ENCODE measurements at regions not wholly inside any gene's neighbourhood (a gene's known extent, or its start where the extent isn't known, plus 50 kb on each side); places are given as distances from the start of the nearest gene placed in this dataset.

GRCh38 chr1:88519156-88519555 lies 164.9 kb upstream of the PKN2 start:
- no peaks in the 10 kb centered on the region for H3K36me3 ChIP-seq (ENCODE audit: control insufficient read depth, insufficient read depth, low read length)
- no peak overlapping the region for H3K4me3 ChIP-seq (ENCODE audit: low read depth, low read length)
- no peaks in the 10 kb centered on the region for H3K9me3 ChIP-seq (ENCODE audit: control insufficient read depth, insufficient read depth, low read length)
- no peak overlapping the region for H3K27ac ChIP-seq (ENCODE audit: low read depth, low read length)
- H3K4me1 ChIP-seq (ENCODE audit: control insufficient read depth, insufficient read depth, low read length): no peaks in the 10 kb centered on the region
- no peaks in the 10 kb centered on the region for H3K27me3 ChIP-seq (ENCODE audit: control insufficient read depth, insufficient read depth, low read length)
- H3K9ac ChIP-seq (ENCODE audit: low read depth, low read length): no peak overlapping the region

- no peak overlapping the region for H3K27ac ChIP-seq (ENCODE audit: low read depth, low read length)
- no peaks in the 10 kb centered on the region for H3K27me3 ChIP-seq (ENCODE audit: control insufficient read depth, insufficient read depth, low read length)
- no peak overlapping the region for H3K4me3 ChIP-seq (ENCODE audit: low read depth, low read length)
- no peaks in the 10 kb centered on the region for H3K9me3 ChIP-seq (ENCODE audit: control insufficient read depth, insufficient read depth, low read length)
- H3K36me3 ChIP-seq (ENCODE audit: control insufficient read depth, insufficient read depth, low read length): no peaks in the 10 kb centered on the region
- no peaks in the 10 kb centered on the region for H3K4me1 ChIP-seq (ENCODE audit: control insufficient read depth, insufficient read depth, low read length)
- no peak overlapping the region for H3K9ac ChIP-seq (ENCODE audit: low read depth, low read length)
Observed at GRCh38 chr1:88523854-88524528, 160.1 kb upstream of the PKN2 start.

GRCh38 chr1:88526456-88526855 lies 157.6 kb upstream of the PKN2 start:
- H3K9ac ChIP-seq (ENCODE audit: low read depth, low read length): no peak overlapping the region
- H3K27ac ChIP-seq (ENCODE audit: low read depth, low read length): no peak overlapping the region
- no peaks in the 10 kb centered on the region for H3K36me3 ChIP-seq (ENCODE audit: control insufficient read depth, insufficient read depth, low read length)
- no peaks in the 10 kb centered on the region for H3K4me1 ChIP-seq (ENCODE audit: control insufficient read depth, insufficient read depth, low read length)
- no peaks in the 10 kb centered on the region for H3K9me3 ChIP-seq (ENCODE audit: control insufficient read depth, insufficient read depth, low read length)
- H3K27me3 ChIP-seq (ENCODE audit: control insufficient read depth, insufficient read depth, low read length): no peaks in the 10 kb centered on the region
- no peak overlapping the region for H3K4me3 ChIP-seq (ENCODE audit: low read depth, low read length)

GRCh38 chr1:88528792-88529191 lies 155.3 kb upstream of the PKN2 start:
- Histone ChIP-seq H3K27ac (ENCODE audit: low read depth, low read length) (no peak overlapping the region), H3K4me3 (ENCODE audit: low read depth, low read length) (no peak overlapping the region), H3K9me3 (ENCODE audit: control insufficient read depth, insufficient read depth, low read length) (no peaks in the 10 kb centered on the region), H3K4me1 (ENCODE audit: control insufficient read depth, insufficient read depth, low read length) (no peaks in the 10 kb centered on the region), H3K9ac (ENCODE audit: low read depth, low read length) (no peak overlapping the region), H3K36me3 (ENCODE audit: control insufficient read depth, insufficient read depth, low read length) (no peaks in the 10 kb centered on the region), H3K27me3 (ENCODE audit: control insufficient read depth, insufficient read depth, low read length) (no peaks in the 10 kb centered on the region)

GRCh38 chr1:88529581-88529980 lies 154.5 kb upstream of the PKN2 start:
- H3K27ac ChIP-seq (ENCODE audit: low read depth, low read length): no peak overlapping the region
- no peaks in the 10 kb centered on the region for H3K27me3 ChIP-seq (ENCODE audit: control insufficient read depth, insufficient read depth, low read length)
- H3K9me3 ChIP-seq (ENCODE audit: control insufficient read depth, insufficient read depth, low read length): no peaks in the 10 kb centered on the region
- H3K4me1 ChIP-seq (ENCODE audit: control insufficient read depth, insufficient read depth, low read length): no peaks in the 10 kb centered on the region
- H3K36me3 ChIP-seq (ENCODE audit: control insufficient read depth, insufficient read depth, low read length): no peaks in the 10 kb centered on the region
- no peak overlapping the region for H3K4me3 ChIP-seq (ENCODE audit: low read depth, low read length)
- H3K9ac ChIP-seq (ENCODE audit: low read depth, low read length): no peak overlapping the region

GRCh38 chr1:88530246-88530645 lies 153.8 kb upstream of the PKN2 start:
- no peaks in the 10 kb centered on the region for H3K27me3 ChIP-seq (ENCODE audit: control insufficient read depth, insufficient read depth, low read length)
- H3K4me3 ChIP-seq (ENCODE audit: low read depth, low read length): no peak overlapping the region
- H3K9me3 ChIP-seq (ENCODE audit: control insufficient read depth, insufficient read depth, low read length): no peaks in the 10 kb centered on the region
- no peaks in the 10 kb centered on the region for H3K4me1 ChIP-seq (ENCODE audit: control insufficient read depth, insufficient read depth, low read length)
- H3K27ac ChIP-seq (ENCODE audit: low read depth, low read length): no peak overlapping the region
- no peak overlapping the region for H3K9ac ChIP-seq (ENCODE audit: low read depth, low read length)
- no peaks in the 10 kb centered on the region for H3K36me3 ChIP-seq (ENCODE audit: control insufficient read depth, insufficient read depth, low read length)

- H3K27me3 ChIP-seq (ENCODE audit: control insufficient read depth, insufficient read depth, low read length): no peaks in the 10 kb centered on the region
- H3K27ac ChIP-seq (ENCODE audit: low read depth, low read length): no peak overlapping the region
- no peaks in the 10 kb centered on the region for H3K36me3 ChIP-seq (ENCODE audit: control insufficient read depth, insufficient read depth, low read length)
- no peaks in the 10 kb centered on the region for H3K4me1 ChIP-seq (ENCODE audit: control insufficient read depth, insufficient read depth, low read length)
- no peak overlapping the region for H3K9ac ChIP-seq (ENCODE audit: low read depth, low read length)
- no peak overlapping the region for H3K4me3 ChIP-seq (ENCODE audit: low read depth, low read length)
- no peaks in the 10 kb centered on the region for H3K9me3 ChIP-seq (ENCODE audit: control insufficient read depth, insufficient read depth, low read length)
Observed at GRCh38 chr1:88537787-88538186, 146.3 kb upstream of the PKN2 start.

GRCh38 chr1:88538222-88538899 lies 145.7 kb upstream of the PKN2 start:
- Histone ChIP-seq H3K4me1 (ENCODE audit: control insufficient read depth, insufficient read depth, low read length) (no peaks in the 10 kb centered on the region), H3K4me3 (ENCODE audit: low read depth, low read length) (no peak overlapping the region), H3K27me3 (ENCODE audit: control insufficient read depth, insufficient read depth, low read length) (no peaks in the 10 kb centered on the region), H3K27ac (ENCODE audit: low read depth, low read length) (no peak overlapping the region), H3K36me3 (ENCODE audit: control insufficient read depth, insufficient read depth, low read length) (no peaks in the 10 kb centered on the region), H3K9me3 (ENCODE audit: control insufficient read depth, insufficient read depth, low read length) (no peaks in the 10 kb centered on the region), H3K9ac (ENCODE audit: low read depth, low read length) (no peak overlapping the region)

GRCh38 chr1:88540255-88540654 lies 143.8 kb upstream of the PKN2 start:
- Histone ChIP-seq H3K4me3 (ENCODE audit: low read depth, low read length) (no peak overlapping the region), H3K9me3 (ENCODE audit: control insufficient read depth, insufficient read depth, low read length) (no peaks in the 10 kb centered on the region), H3K36me3 (ENCODE audit: control insufficient read depth, insufficient read depth, low read length) (no peaks in the 10 kb centered on the region), H3K4me1 (ENCODE audit: control insufficient read depth, insufficient read depth, low read length) (no peaks in the 10 kb centered on the region), H3K27ac (ENCODE audit: low read depth, low read length) (no peak overlapping the region), H3K9ac (ENCODE audit: low read depth, low read length) (no peak overlapping the region), H3K27me3 (ENCODE audit: control insufficient read depth, insufficient read depth, low read length) (no peaks in the 10 kb centered on the region)

GRCh38 chr1:88541596-88541995 lies 142.5 kb upstream of the PKN2 start:
- Histone ChIP-seq H3K27ac (ENCODE audit: low read depth, low read length) (no peak overlapping the region), H3K36me3 (ENCODE audit: control insufficient read depth, insufficient read depth, low read length) (no peaks in the 10 kb centered on the region), H3K4me1 (ENCODE audit: control insufficient read depth, insufficient read depth, low read length) (no peaks in the 10 kb centered on the region), H3K9me3 (ENCODE audit: control insufficient read depth, insufficient read depth, low read length) (no peaks in the 10 kb centered on the region), H3K4me3 (ENCODE audit: low read depth, low read length) (no peak overlapping the region), H3K27me3 (ENCODE audit: control insufficient read depth, insufficient read depth, low read length) (no peaks in the 10 kb centered on the region), H3K9ac (ENCODE audit: low read depth, low read length) (no peak overlapping the region)

- Histone ChIP-seq H3K9ac (ENCODE audit: low read depth, low read length) (no peak overlapping the region), H3K27me3 (ENCODE audit: control insufficient read depth, insufficient read depth, low read length) (no peaks in the 10 kb centered on the region), H3K4me3 (ENCODE audit: low read depth, low read length) (no peak overlapping the region), H3K9me3 (ENCODE audit: control insufficient read depth, insufficient read depth, low read length) (no peaks in the 10 kb centered on the region), H3K27ac (ENCODE audit: low read depth, low read length) (no peak overlapping the region), H3K4me1 (ENCODE audit: control insufficient read depth, insufficient read depth, low read length) (no peaks in the 10 kb centered on the region), H3K36me3 (ENCODE audit: control insufficient read depth, insufficient read depth, low read length) (no peaks in the 10 kb centered on the region)
Observed at GRCh38 chr1:88544195-88544594, 139.9 kb upstream of the PKN2 start.

Measured in HUES48 (cell line).